Kidney epithelial cell (primary cell): ENCODE measurements at regions not wholly inside any gene's neighbourhood (a gene's known extent, or its start where the extent isn't known, plus 50 kb on each side); places are given as distances from the start of the nearest gene placed in this dataset.

Experiments used
- DNase-seq: peaks from one replicate; pipeline ENCODE4 v3.0.0-alpha.2; 2010; ENCODE audit warnings: low read depth
- H3K27me3 ChIP-seq: 2 replicates; pipeline ENCODE4 v1.6.0; 2011; ENCODE audit warnings: low read length; ENCODE audit not compliant: control insufficient read depth, insufficient read depth
- H3K36me3 ChIP-seq: 2 replicates; pipeline ENCODE4 v1.5.1; 2011; ENCODE audit warnings: low read length; ENCODE audit not compliant: control insufficient read depth, insufficient read depth
- H3K4me3 ChIP-seq: 2 replicates; pipeline ENCODE4 v1.5.1; 2011; ENCODE audit warnings: low read depth, mild to moderate bottlenecking, control low read depth, low read length
- TF ChIP-seq, protein P1 (sequence below): IDR thresholded peaks from 2 replicates; pipeline ENCODE4 v1.5.1; 2011; ENCODE audit warnings: mild to moderate bottlenecking, moderate library complexity, low read length, control low read depth, inconsistent platforms; ENCODE audit not compliant: insufficient read depth, poor library complexity, severe bottlenecking

DNA sequence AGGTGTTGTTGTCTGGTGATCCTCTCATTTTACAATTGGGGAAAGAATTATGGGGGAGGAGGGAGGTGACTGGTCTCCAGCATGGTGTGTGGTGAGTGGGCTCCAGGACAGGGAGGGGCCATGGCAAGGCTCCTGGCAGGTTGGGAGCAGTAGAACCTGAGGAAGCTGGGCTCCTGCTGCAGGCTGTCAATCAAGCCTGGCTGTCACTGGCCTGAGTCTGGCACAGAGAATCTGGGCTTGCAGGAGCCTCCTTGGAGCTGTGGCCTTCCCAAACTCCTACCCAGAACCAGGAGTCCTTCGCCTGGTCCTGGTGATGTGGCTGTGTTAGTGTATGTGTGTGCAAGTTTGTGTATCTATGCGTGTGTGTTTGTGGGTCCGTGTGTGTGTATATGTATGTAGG, 131.9 kb upstream of the CSF3R start:
- no peak overlapping the region for H3K4me3 ChIP-seq
- no peaks in the 10 kb centered on the region for H3K36me3 ChIP-seq
- peaks cover 5% of the 10 kb centered on the region for H3K27me3 ChIP-seq

DNA sequence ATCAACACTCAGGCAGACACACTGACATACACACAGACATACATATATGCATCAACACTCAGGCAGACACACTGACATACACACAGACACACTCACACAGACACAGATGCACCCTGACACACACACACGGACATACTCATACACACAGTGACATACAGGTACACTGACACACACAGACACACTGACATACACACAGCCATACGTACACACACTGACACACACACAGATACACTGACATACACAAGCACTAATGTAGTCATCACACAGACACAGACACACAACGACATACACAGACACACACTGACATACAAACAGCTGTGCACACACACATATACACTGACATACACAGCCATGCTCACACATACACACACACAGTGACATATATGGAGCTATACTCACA, 131.0 kb upstream of the CSF3R start:
- Histone ChIP-seq H3K4me3 (no peak overlapping the region), H3K36me3 (no peaks in the 10 kb centered on the region), H3K27me3 (peaks cover 5% of the 10 kb centered on the region)
- TF ChIP-seq, protein P1, sequence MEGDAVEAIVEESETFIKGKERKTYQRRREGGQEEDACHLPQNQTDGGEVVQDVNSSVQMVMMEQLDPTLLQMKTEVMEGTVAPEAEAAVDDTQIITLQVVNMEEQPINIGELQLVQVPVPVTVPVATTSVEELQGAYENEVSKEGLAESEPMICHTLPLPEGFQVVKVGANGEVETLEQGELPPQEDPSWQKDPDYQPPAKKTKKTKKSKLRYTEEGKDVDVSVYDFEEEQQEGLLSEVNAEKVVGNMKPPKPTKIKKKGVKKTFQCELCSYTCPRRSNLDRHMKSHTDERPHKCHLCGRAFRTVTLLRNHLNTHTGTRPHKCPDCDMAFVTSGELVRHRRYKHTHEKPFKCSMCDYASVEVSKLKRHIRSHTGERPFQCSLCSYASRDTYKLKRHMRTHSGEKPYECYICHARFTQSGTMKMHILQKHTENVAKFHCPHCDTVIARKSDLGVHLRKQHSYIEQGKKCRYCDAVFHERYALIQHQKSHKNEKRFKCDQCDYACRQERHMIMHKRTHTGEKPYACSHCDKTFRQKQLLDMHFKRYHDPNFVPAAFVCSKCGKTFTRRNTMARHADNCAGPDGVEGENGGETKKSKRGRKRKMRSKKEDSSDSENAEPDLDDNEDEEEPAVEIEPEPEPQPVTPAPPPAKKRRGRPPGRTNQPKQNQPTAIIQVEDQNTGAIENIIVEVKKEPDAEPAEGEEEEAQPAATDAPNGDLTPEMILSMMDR = no peak
- no peak for DNase-seq

More for the DNA sequence above, 131.9 kb upstream of the CSF3R start:
- TF ChIP-seq, protein P1 = no peak
- no peak for DNase-seq

DNA sequence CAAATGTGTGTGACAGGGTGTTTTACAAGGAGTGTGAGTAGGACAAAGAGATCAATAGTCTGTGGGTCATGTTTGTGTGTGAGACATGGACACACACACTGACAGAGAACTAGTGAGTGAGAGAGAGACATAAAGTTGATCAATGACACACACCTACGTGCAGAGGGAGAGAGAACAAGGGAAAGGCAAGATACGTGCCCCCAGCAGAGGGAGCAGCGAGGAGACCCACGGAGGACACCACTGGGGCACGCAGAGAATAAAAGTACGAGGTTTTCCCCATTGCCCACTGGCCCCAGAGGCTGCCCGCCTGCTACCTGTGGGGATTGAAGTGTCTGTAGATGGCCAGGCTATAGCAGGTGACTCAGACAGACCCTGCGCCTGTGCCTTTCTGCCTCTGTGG, 130.2 kb upstream of the CSF3R start:
- H3K4me3 ChIP-seq = no peak overlapping the region
- H3K36me3 ChIP-seq = no peaks in the 10 kb centered on the region

DNA sequence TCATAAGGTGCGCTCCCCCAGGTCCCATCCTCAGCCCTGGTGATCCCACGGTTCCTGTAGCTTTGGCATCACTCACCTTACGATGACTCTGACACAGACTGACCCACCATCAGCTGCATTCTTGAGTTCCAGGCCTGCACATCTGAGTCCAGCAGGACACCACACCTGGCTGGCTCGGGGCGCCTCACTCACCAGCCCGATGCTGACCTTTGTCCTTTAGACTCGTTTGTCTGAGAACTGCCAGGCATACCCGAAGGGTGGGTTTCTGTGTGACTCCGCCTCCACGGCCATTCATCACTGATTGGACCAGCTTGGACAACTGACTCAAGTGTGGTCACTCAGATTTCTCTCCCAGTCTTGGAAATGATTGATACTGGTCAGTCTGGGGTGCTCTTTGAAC, 129.4 kb upstream of the CSF3R start:
- peaks cover 5% of the 10 kb centered on the region for H3K27me3 ChIP-seq
- H3K4me3 ChIP-seq = no peak overlapping the region
- H3K36me3 ChIP-seq = no peaks in the 10 kb centered on the region
- DNase-seq = no peak
- TF ChIP-seq, protein P1 = no peak

More for the DNA sequence above, 130.2 kb upstream of the CSF3R start:
- TF ChIP-seq, protein P1 = no peak
- peaks cover 5% of the 10 kb centered on the region for H3K27me3 ChIP-seq
- no peak for DNase-seq

DNA sequence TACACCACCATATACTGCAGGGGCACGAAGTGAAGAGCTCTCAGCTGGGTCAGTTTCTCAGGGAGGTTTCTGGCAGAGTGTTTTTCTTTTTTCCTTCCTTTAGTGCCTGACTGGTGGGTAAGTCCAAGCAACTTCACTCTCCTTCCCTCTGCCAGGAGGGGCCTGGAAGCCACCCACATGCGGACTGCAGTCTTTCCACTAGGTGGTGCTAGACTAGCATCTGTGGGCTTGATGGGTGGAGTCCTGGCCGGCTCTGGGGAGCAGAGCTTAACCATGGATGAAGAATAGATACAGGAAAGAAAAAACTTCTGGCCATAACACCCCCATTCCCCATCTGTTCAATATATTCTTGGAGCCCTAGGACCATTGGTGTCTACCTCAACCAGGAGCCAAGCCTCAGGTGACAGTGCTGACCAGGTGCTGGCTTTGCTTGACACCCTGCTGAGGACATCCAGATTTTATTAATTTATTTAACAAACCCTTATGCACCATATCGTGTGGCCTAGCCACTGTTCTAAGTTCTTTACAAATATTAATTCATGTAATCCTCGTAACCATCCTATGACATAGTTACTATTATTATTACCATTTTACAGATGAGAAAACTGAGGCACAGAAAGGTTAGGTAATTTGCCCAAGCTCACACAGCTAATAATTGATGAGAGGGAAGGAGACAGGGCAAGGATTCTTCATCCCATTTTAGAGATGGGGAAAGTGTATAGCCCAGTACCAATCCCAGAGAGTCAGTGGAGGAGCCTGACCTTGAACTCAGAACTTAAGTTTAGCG, 126.7 kb upstream of the CSF3R start:
- Histone ChIP-seq H3K36me3 (no peaks in the 10 kb centered on the region), H3K27me3 (peaks cover 5% of the 10 kb centered on the region), H3K4me3 (no peak overlapping the region)
- DNase-seq = no peak
- TF ChIP-seq, protein P1 = peak; percentile 60

DNA sequence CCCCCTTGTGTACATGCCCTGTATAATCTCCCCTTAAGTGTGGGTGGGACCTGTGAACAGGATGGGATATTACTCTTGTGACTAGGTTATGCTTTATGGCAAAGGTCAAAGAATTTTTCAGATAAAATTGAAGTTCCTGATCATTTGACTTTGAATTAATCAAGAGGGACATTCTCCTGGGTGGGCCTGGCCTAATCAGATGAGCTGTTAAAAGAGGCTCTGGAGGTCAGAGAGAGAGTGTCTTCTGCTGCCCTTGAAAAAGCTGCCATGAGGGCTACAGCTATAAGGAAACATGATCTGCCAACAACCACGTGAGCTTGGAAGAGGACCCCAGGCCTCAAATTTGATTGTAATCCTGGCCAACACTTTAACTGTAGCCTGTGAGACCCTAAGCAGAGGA, 125.6 kb upstream of the CSF3R start:
- Histone ChIP-seq H3K4me3 (no peak overlapping the region), H3K27me3 (peaks cover 5% of the 10 kb centered on the region), H3K36me3 (no peaks in the 10 kb centered on the region)
- DNase-seq = no peak
- TF ChIP-seq, protein P1 = no peak
